ENCODE measurements at regions not wholly inside any gene's neighbourhood (a gene's known extent, or its start where the extent isn't known, plus 50 kb on each side); places are given as distances from the start of the nearest gene placed in this dataset.
"Not testable (repeated sequence)": the region's sequence is repeated elsewhere in the genome, so short reads cannot be mapped to it uniquely, and the experiment has no call there.

- DNase-seq: no peak
Observed at GRCh38 chr11:81368192-81368591, 1365.5 kb downstream of the FAM181B start.

- no peak for DNase-seq
Observed at GRCh38 chr11:81365496-81365895, 1368.2 kb downstream of the FAM181B start.

GRCh38 chr11:81359476-81359875, 1374.2 kb downstream of the FAM181B start:
- no peak for DNase-seq

GRCh38 chr11:81345609-81346008, 1388.1 kb downstream of the FAM181B start:
- DNase-seq: no peak

- no peak for DNase-seq
Observed at GRCh38 chr11:81342966-81343365, 1390.7 kb downstream of the FAM181B start.

- DNase-seq: no peak
Observed at GRCh38 chr11:81340225-81340624, 1393.4 kb downstream of the FAM181B start.

GRCh38 chr11:81339521-81339920, 1394.1 kb downstream of the FAM181B start:
- no peak for DNase-seq

- DNase-seq: no peak
Observed at GRCh38 chr11:81337756-81338155, 1395.9 kb downstream of the FAM181B start.

- no peak for DNase-seq
Observed at GRCh38 chr11:81332276-81332675, 1401.4 kb downstream of the FAM181B start.

- no peak for DNase-seq
Observed at GRCh38 chr11:81331611-81332235, 1401.9 kb downstream of the FAM181B start.

- no peak for DNase-seq
Observed at GRCh38 chr11:81331088-81331487, 1402.6 kb downstream of the FAM181B start.

GRCh38 chr11:81303038-81303664, 1430.5 kb downstream of the FAM181B start:
- DNase-seq: no peak

- no peak for DNase-seq
Observed at GRCh38 chr11:81301166-81301830, 1432.4 kb downstream of the FAM181B start.

- DNase-seq: peak; percentile 98
Observed at GRCh38 chr11:81286959-81287358, 1446.7 kb downstream of the FAM181B start.

- no peak for DNase-seq
Observed at GRCh38 chr11:81286550-81286949, 1447.1 kb downstream of the FAM181B start.

GRCh38 chr11:81280228-81280627, 1453.4 kb downstream of the FAM181B start:
- not testable (repeated sequence) for DNase-seq

GRCh38 chr11:81278991-81279390, 1454.7 kb downstream of the FAM181B start:
- no peak for DNase-seq

- no peak for DNase-seq
Observed at GRCh38 chr11:81270686-81271085, 1463.0 kb downstream of the FAM181B start.

- no peak for DNase-seq
Observed at GRCh38 chr11:81267246-81267645, 1466.4 kb downstream of the FAM181B start.

- no peak for DNase-seq
Observed at GRCh38 chr11:81259471-81259870, 1474.2 kb downstream of the FAM181B start.

GRCh38 chr11:81255895-81256294, 1477.8 kb downstream of the FAM181B start:
- DNase-seq: peak; percentile 88

GRCh38 chr11:81253244-81253643, 1480.4 kb downstream of the FAM181B start:
- no peak for DNase-seq

- DNase-seq: peak; percentile 87
Observed at GRCh38 chr11:81246941-81247340, 1486.7 kb downstream of the FAM181B start.

- no peak for DNase-seq
Observed at GRCh38 chr11:81245791-81246190, 1487.9 kb downstream of the FAM181B start.

Measured in NCI-H526 treated with DMSO at 0.1 percent for 48 hours (cell line).